IMR-90 (cell line): ENCODE measurements at regions not wholly inside any gene's neighbourhood (a gene's known extent, or its start where the extent isn't known, plus 50 kb on each side); places are given as distances from the start of the nearest gene placed in this dataset.
A peak's percentile ranks its signal among the peaks of the same experiment; 100 is the strongest.

Experiments
- BHLHE40 ChIP-seq: fragments of 150-350 bp; IDR thresholded peaks from 2 replicates; pipeline ENCODE4 v1.6.1; 2016; ENCODE audit warnings: mild to moderate bottlenecking, low read depth, low read length
- CHD1 ChIP-seq: IDR thresholded peaks from 2 replicates; pipeline ENCODE4 v1.6.1; 2012; ENCODE audit warnings: low read depth, low read length, improper control_type of control experiment
- FOS ChIP-seq: fragments of 150-350 bp; IDR thresholded peaks from 2 replicates; pipeline ENCODE4 v1.6.1; 2016; ENCODE audit warnings: low read depth, low read length
- MAFK ChIP-seq: IDR thresholded peaks from 2 replicates; pipeline ENCODE4 v1.6.1; 2012; ENCODE audit warnings: low read depth, low read length, improper control_type of control experiment
- MAZ ChIP-seq: IDR thresholded peaks from 2 replicates; pipeline ENCODE4 v1.6.1; 2012; ENCODE audit warnings: low read depth, mild to moderate bottlenecking, low read length, improper control_type of control experiment, moderate library complexity, borderline replicate concordance
- MXI1 ChIP-seq: IDR thresholded peaks from 2 replicates; pipeline ENCODE4 v1.6.1; 2012; ENCODE audit warnings: low read depth, mild to moderate bottlenecking, low read length, moderate library complexity, borderline replicate concordance
- POLR2A ChIP-seq: IDR thresholded peaks from 2 replicates; pipeline ENCODE4 v1.6.1; 2012; ENCODE audit warnings: mild to moderate bottlenecking, low read depth, low read length
- RFX5 ChIP-seq: IDR thresholded peaks from 2 replicates; pipeline ENCODE4 v1.8.0; 2012; ENCODE audit warnings: low read depth, mild to moderate bottlenecking, low read length, moderate library complexity
- SMC3 ChIP-seq: fragments of 150-350 bp; IDR thresholded peaks from 2 replicates; pipeline ENCODE4 v1.6.1; 2016; ENCODE audit warnings: low read depth, mild to moderate bottlenecking, antibody characterized with exemption, low read length, moderate library complexity
- TF ChIP-seq, protein P1 (sequence below): conservative IDR thresholded peaks from 2 replicates; pipeline ENCODE4 v1.5.1; 2012; ENCODE audit warnings: mild to moderate bottlenecking, low read depth, low read length, improper control_type of control experiment
- TF ChIP-seq, protein P2 (sequence below): fragments of 150-350 bp; IDR thresholded peaks from 2 replicates; pipeline ENCODE4 v1.6.1; 2017; ENCODE audit warnings: mild to moderate bottlenecking, antibody characterized with exemption, low read length, low read depth

DNA sequence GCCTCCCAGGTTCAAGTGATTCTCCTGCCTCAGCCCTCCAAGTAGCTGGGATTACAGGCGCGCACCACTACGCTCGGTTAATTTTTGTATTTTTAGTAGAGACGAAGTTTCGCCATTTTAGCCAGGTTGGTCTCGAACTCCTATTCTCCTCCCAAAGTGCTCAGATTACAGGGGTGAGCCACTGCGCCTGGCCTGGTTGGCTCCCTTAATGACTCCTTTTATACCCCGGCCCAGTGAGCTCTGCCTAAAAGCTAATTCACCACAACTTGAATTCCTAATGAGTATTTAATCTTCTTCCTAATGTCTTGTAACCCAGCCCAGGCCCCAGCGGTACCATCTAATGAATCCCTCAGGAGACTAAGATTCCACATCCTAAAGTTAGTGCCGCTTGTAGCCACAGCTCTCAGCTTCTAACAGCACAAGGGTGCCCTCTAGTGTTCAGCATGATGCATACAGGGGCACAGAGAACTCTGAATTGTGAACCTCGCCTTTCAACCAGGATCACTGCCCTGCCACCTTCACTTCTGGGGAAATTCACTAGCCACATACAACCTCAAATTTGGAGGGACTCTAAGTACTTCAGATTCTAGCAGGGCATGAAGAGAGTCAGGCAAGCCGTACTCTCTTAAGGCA is 89.5 kb downstream of the OR13H1 start:
- TF ChIP-seq, protein P1, sequence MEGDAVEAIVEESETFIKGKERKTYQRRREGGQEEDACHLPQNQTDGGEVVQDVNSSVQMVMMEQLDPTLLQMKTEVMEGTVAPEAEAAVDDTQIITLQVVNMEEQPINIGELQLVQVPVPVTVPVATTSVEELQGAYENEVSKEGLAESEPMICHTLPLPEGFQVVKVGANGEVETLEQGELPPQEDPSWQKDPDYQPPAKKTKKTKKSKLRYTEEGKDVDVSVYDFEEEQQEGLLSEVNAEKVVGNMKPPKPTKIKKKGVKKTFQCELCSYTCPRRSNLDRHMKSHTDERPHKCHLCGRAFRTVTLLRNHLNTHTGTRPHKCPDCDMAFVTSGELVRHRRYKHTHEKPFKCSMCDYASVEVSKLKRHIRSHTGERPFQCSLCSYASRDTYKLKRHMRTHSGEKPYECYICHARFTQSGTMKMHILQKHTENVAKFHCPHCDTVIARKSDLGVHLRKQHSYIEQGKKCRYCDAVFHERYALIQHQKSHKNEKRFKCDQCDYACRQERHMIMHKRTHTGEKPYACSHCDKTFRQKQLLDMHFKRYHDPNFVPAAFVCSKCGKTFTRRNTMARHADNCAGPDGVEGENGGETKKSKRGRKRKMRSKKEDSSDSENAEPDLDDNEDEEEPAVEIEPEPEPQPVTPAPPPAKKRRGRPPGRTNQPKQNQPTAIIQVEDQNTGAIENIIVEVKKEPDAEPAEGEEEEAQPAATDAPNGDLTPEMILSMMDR, result peak; percentile 71
- TF ChIP-seq MAFK (no peak), POLR2A (no peak), BHLHE40 (no peak), FOS (no peak), SMC3 (peak; percentile 41), MXI1 (no peak), RFX5 (no peak), CHD1 (no peak), MAZ (no peak)
- TF ChIP-seq, protein P2, sequence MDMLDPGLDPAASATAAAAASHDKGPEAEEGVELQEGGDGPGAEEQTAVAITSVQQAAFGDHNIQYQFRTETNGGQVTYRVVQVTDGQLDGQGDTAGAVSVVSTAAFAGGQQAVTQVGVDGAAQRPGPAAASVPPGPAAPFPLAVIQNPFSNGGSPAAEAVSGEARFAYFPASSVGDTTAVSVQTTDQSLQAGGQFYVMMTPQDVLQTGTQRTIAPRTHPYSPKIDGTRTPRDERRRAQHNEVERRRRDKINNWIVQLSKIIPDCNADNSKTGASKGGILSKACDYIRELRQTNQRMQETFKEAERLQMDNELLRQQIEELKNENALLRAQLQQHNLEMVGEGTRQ, result no peak
